ENCODE measurements at regions not wholly inside any gene's neighbourhood (a gene's known extent, or its start where the extent isn't known, plus 50 kb on each side); places are given as distances from the start of the nearest gene placed in this dataset.

DNA sequence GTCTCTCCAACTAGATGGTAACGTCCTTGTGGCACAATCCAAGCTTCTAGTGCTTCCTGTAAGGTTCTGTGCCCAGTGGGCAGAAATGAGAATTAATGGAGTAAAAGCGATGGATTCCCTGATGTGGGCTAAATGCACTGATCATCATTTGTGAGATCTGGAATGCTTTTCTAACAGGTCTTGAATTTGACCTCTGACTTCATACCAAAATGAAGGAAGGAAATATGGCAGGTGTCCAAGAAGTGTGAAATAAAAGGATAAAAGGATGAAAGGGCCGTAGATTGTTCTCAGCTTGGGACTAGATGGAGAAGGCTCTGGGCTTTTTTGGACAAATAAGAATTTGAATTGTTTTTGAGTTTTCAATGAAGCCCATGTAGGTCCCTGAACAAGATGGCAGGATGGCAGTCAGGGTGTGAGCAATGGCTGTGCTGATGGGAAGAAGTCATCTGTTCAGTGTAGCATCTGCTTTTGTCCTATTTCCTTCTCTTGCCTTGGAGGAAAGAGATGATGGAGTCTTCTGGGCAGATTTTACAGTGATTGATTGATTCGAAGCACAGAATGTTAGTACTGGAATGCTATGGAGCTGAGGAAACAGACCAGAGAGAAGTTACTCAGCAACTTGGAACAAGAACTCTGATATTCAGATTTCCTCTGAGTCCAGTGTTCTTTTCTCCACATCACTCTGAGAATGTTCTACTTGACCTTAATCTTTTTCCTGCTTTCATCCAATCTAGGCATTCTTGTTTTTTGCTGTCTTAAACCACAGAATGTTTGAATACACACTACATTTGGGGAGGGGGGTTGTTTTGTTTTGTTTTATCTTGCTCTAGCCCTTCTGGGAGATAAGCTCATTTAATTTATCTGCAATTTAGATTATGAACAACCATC, 286.0 kb downstream of the HLX start:
- DNase-seq: no peak

DNA sequence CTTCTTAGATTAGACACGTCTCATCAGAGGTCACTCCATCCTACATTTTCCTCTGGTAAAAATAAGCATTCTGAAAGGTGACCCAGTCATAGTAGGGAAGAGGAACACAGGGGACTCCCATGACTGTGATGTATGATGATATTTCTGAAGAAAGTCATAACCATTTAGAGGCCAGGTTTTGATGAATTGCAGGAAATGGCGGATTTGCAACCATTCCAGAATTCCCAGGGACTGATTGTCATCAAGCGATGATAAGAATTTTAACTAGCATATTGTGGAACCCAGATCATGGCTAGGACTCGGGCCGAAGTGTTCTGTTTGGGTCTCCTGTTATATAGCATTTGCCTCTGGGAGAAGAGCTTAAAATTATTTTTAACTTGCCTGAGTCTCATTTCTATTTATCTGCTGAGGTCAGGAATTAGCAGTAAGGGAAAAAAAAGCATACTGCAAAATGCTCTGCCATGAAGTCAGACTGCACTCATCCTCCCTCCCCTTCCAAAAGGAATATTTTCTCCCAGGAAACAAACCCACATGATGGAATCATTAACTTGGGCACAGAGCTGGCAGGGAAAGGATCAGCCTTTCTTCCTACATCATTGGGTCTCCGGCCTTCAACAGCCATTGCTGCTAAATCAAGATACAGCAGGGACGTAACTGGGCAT, 286.7 kb downstream of the HLX start:
- DNase-seq: no peak

DNA sequence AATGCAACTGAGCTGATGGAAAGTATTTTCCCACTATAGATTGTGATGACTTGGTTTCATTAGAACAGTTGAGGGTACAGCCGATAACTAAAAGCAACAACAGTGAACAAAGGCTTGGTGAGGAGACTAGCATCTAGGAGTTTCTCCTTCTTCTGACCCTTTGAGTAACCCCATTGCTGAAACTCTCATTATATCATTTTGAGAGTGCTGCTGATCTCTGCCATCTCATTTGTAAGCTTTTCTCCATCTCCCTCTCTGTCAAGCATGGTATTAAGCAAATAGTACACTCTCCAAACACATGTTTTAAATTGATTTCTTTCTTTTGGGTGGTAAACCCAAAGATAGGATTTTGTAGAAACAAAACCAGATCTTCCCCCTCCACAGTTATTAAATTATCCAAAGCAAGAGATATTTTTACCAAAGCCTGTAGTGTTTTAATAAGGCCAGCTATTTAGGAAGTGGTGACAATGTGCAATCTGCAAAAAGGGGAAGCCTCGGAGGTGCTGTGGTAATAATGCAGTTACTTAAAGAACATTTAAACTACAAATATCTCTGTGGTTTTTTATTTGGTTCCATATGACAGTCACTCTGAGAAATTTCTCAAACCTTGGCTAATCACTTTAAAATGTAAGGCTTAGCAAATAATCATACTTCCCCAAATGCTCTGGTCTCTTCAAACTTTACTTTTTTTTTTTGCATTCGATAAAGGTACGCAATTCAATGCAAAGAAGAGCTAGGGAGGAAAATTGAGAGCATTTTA, 287.5 kb downstream of the HLX start:
- peak; percentile 98 for DNase-seq

DNA sequence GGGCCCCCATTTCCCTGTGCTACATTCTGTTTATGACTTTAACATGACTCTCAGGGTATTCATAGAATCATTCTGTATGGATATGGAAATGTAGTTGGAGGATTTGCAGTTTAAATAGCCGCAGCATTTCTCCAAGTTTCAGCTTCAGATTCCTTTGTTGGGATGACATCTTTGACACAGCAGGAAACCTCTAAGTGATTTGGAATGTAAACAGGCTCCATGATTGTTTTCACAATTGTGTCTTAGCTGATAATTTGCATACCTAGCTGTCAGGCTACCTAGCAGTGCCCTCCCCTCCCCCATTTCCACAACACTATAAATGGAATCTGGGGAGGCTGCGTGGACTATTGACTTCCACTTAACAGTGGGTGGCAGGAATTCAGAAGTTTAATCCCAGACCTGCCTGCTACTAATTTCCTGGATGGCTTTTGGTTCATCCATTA, 290.2 kb downstream of the HLX start:
- DNase-seq: no peak

DNA sequence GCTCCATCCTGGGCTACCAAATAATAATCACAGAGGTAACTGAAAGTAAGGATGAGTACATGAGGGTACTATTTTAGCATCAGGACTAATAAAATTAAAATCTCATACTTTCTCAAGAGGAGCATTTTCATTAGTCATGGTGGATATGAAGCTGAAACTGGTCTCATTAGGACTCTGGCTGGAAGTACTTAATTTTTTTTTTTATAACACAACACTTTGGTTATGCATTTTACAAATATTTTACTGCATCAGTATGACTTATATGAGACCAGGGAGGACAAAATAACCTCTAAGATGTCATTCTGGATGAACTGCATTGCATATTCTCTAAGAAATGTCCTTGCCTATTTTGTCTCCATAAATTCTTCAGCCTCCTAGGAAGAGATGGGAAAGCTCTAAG, 290.9 kb downstream of the HLX start:
- DNase-seq: no peak

DNA sequence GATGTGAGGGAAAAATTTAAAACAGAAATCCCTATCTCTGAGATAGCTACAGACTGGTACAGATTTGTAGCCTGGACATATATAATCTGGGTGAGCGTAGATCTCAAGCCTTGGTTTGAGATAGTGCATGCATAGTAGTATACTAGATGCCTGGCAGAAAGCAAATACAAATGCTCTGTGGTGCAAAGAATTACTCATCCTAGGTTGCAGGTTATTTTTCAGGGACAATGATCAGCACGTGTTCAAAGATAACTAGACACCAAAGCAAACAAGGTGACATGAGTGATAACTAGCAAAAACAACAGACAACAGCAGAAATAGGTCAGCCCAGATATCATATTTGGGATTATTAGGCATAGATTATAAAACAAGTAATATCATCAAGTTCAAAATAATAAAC, 292.5 kb downstream of the HLX start:
- no peak for DNase-seq

DNA sequence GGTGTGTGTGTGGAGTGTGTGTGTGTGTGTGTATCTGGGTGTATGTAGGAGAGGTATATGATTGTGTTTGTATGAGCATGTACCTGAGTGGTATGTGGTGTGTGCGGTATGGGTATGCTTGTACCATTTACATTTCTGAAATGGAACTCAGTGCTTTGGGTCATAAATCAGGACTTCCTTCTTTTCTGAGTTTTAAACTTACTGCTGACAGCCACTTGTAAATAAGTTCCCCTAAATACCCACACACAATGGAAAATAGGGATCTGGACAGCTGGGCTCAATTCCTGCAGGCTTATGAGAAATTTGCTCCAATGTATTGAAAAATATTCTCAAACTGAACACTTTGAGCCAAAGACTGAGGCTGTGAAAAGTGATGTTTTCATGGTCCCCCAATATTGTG, 293.6 kb downstream of the HLX start:
- peak; percentile 64 for DNase-seq

DNA sequence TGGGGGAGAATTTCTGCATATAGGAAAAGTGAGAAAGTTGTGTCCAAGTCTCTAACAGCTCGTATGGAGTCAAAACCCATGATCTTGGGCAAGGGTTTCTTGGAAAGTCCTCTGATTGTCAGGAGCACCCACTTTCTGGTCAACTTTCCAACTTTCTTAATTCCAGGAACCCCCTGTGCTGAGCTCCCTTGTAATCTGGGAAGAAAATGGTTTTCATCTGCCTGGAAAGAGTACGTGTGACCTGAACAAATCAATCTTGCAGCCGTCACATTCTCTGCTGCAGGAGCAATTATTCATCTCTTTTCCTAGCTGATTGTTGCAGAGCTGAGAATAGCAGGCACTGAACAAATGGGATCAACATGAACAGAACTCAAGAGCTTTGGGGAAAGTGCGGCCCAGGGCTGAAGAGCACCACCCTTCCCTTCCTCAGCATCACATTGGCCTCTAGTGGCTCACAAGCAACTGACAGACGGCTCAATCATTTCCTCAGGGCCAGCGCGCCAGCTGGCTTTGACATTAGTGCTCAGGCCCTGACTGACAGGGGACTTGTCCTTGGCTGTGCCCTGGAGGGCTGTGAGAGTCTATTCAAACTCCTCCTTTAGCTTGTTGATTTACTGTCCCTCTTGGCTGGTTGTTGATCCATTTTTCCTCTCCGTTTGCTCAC, 295.2 kb downstream of the HLX start:
- peak; percentile 50 for DNase-seq

DNA sequence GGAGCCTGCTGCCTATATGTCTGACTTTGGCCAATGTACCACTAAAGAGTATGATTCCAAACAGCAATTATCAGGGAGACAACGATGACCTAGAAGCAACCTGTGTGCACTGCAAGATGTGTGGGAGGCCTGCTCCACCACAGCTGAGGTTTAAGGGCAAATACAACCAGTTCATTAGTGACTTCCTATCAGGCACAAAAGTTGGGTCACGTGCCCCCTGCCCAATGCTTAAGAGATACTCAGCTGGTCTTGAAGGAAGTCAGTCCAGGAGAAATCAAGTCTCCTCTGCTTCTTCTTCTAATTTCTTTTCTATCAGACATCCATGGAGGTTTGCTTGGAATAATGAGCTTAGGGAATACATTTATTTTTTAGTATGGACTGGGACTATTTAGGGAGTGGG, 296.0 kb downstream of the HLX start:
- DNase-seq: no peak

DNA sequence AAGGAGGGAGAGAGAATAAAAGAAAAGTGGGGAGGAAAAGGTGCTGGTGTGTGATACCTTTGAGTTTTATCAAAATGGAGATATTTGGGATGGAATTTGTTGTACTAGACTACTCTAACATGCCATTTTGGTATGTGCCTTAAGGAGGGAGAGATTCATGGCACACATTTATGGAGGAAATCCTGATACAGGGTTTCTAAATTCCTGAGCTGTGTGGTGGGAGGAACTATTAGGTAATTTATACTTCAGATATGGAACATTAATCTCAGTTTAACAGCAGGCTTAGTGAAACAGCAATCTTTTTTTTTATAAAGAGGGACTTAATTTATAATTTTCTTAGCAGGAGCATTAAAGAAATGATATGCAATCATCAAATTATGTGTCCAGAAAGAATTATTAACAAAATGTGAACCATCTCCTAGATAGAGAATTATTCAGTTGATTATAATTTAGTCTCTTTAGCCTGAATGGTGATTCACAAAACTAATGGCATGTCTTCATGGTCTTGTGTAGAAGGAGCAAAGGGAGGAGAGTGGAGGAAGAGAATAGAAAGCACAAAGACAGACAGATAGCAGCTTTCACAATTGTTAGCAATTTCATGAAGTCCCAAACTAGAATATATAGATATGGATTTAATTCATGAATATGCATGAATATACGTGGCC, 301.6 kb downstream of the HLX start:
- DNase-seq: no peak

DNA sequence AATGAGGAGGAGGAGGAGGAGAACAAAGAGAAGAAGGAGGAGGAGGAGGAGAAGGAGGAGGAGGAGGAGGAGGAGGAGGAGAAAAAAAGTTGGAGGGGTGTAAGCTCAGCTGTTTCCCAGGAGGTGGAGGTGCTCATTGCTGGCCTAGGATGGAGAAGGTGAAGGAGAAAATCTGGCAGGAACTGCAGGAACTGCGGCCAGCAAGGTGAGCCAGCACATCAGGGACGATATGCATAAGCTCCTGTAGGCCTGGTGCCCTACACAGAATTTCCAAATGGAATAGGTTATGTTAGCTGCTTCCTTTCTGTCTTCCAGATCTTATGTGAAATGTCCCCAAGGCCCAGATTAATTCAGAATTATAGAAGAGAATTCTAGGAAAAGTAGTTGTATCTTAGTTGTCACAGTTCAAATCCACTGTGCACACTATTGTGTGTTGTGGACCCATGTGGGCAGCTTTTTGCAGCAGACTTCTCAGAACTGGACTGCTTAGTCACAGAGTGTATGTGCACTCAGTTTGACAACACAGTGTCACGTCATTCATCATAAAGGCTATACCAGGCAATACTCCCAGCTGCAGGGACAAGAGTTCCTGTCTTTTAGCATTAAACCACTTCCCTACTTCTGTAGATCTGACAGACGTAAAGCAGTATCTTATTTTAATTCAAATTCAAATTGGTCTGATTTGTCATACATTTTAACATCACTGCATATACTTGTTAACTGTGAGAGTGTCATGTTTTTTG, 303.7 kb downstream of the HLX start:
- DNase-seq: peak; percentile 94

DNA sequence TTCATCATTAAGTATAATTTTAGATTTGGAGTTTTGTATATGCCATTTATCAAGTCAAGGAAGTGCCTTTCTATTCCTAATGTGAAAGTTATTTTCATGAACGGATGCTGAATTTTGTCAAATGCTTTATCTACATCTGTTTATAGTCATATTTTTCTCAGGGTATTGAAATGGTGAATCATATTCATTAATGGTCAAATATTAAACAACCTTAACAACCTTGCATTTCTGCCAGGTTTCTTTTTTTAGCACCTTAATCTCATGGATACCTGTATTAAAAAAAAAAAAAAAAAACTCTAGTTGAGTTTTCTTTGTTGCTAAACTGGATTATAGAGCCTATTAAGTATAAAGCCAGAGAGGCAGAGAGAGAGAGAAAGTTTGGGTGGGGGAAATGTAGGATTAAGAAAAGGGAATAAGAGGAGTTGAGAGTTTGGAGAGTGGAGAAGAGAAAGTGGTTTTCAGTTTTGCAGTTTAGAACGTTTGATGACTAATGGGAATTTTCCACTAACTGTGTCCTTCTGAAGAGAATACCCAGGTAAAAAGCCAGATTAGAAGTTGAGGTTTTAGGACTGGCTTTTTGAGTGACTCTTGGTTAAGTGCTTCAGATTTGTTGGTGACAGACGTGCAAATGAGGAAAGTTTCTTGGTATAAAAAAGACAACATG, 305.0 kb downstream of the HLX start:
- DNase-seq: no peak

DNA sequence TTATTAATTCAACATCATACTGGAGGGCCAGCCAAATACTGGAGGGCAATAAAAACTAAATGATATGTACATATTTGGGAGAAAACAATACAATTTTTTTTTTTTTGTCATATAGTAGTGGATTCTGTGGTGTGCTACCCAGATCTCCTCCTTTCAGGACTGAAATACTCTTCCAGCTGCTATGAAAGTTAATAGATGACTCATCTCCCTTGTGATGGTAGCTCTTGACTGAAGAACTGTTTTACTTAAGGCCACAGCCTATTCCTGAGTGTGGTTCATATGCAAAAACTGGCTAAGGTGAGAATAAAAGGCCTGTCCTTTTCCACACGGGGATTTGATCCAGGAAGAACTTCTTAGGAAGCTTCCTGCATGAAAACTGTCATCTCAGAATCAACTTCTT, 307.9 kb downstream of the HLX start:
- peak; percentile 53 for DNase-seq

DNA sequence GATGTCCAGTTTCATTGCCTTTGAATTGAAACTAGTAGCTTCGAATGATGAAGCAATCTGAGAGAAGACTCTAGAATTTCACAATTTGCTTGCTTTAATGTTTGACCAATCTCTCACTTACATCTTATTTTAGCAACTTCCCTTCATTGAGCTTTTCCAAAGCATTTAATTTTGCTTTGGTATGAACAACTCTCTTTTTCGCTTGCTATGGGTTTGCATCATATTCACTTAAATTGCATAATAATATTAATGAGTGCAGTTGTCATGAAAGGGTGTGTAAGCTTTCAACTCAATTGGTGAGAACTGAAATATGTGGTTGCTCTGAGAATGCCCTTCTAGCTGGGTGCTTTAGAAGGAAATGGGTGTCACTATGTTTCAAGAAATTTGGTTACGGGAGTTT, 309.2 kb downstream of the HLX start:
- DNase-seq: peak; percentile 97

DNA sequence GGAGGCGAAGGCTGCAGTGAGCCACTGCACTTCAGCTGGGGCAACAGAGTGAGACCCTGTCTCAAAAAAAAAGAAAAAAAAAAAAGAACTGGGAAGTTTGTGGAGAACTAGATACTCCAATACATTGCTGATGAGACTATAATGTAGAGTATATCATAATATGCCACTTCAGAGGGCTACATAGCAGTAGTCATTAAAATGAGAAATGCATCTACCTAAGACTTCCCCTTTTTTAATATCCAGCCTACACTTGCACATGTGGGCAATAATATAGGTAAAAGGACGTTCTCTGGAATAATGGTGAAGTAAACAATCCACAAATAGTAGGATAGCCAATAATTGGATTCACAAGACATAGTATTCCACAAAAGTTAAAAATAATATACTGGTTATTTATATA, 311.0 kb downstream of the HLX start:
- no peak for DNase-seq

DNA sequence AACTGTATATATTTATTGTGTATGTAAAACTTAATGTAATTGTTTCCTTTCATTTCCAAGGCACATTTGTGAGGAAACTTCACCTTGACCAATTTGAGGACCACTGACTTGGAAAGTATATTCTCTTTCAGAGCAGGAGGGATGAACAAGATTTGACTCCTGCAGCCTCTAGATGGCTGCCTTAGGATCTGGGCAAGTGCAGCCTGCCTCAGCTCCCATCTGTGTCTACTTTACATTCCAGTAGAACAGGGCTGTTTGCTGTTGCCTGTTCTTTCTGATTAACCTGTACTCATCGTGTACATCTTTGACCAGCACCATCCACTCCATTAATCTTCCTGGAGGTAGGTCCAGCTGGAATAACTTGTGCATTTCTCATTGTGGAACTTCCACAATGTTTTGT, 312.8 kb downstream of the HLX start:
- DNase-seq: no peak

DNA sequence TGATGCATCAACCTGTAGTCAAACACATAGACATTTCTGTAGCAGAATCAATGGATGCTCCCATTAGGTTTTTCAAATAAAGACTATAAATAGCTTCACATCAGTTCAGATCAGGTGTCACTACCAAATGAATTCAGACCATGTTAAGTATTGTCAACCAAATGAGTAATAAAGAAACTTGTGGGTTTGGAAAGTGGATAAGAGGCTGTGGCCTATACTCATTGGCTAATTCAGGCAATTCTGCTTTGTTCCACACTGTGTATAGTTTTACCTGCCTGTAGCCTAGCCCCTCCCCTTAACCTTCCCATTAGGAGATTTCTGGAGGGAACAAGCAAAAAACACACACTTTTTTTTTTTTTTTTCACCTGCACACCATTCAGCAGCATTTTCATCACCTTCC, 321.2 kb downstream of the HLX start:
- no peak for DNase-seq

DNA sequence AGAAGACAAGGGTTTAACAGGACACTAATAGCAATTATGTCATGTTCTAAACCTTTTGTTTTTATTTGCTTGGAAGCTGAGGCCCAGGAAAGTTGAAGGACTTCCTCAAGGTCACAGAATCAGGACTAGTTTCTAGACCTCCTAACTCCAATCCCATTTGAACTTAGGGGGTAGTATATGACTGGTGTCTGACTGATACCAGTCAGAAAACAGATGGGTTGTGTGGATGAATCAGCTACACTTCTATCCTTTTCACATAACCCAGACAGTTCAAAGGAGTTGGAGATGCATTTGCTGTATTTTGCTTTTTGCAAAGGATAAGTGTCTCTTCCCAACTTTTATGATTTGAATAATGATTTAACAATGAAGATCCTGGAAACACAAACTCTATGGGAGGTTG, 322.5 kb downstream of the HLX start:
- no peak for DNase-seq

DNA sequence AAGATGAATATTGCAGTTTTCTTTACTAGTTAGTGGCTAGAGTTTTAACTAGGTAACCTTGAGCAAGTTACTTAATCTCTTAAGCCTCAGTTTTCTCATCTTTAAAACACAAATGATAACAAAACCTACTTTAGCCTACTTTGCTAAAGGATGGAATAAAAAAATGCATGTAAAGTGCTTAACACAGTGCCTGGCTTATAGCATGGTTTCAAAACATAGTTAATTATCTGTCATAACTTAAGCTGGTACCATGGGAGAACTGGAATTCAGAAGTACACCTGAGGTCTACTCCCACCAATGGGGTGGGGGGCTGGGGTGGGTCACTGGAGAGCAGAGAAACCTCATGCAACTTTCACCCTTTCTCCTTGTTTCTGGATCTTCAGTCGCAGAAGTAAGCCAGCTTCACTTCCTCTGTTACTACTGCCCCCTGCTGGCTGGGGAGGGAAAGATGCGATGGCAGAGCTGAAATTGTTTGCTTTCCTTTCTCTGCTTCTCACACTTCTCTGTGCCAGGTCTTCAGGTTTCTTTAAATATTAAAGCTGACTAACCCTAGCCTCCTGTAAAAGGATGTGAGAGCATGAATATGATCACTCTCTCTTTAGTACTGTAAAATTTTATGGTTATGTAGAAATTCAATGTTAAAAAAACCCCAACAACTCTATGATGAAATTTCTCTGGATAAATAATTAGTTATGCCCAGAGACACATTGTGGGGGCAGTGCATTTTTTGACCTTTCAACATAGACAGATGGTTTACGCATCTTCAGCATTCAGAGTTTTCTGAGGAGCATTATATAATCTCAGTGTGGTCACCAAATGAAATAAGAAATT, 324.2 kb downstream of the HLX start:
- peak; percentile 80 for DNase-seq
